Right renal pelvis (tissue), 4 donors: ENCODE measurements at regions not wholly inside any gene's neighbourhood (a gene's known extent, or its start where the extent isn't known, plus 50 kb on each side); places are given as distances from the start of the nearest gene placed in this dataset.

ENCODE experiments used
- DNase-seq, 4 donors: peaks; one replicate each; pipeline ENCODE4 v3.0.0-alpha.2; 2013; ENCODE audit warnings: low read depth in 4 of 4, low spot score in 3 of 4, missing footprints in 1 of 4

- DNase-seq: no peak
Measured at GRCh38 chr5:68551436-68551835, 335.9 kb downstream of the PIK3R1 start.

- DNase-seq: no peak
Measured at GRCh38 chr5:68554571-68555279, 339.2 kb downstream of the PIK3R1 start.

GRCh38 chr5:68555907-68556681 is 340.5 kb downstream of the PIK3R1 start:
- no peak for DNase-seq

GRCh38 chr5:68557162-68557936 is 341.8 kb downstream of the PIK3R1 start:
- no peak for DNase-seq

- no peak for DNase-seq
Measured at GRCh38 chr5:68562308-68562707, 346.8 kb downstream of the PIK3R1 start.

GRCh38 chr5:68565427-68565826 is 349.9 kb downstream of the PIK3R1 start:
- no peak for DNase-seq

- no peak for DNase-seq
Measured at GRCh38 chr5:68576805-68577204, 361.2 kb downstream of the PIK3R1 start.

GRCh38 chr5:68582284-68582683 is 366.7 kb downstream of the PIK3R1 start:
- DNase-seq: no peak

GRCh38 chr5:68587171-68587570 is 371.6 kb downstream of the PIK3R1 start:
- no peak for DNase-seq

- no peak for DNase-seq
Measured at GRCh38 chr5:68591850-68592249, 376.3 kb downstream of the PIK3R1 start.

- no peak for DNase-seq
Measured at GRCh38 chr5:68592351-68592750, 376.8 kb downstream of the PIK3R1 start.

GRCh38 chr5:68593211-68593671 is 377.7 kb downstream of the PIK3R1 start:
- DNase-seq: peak in 1 of 4 donors; percentile 12

GRCh38 chr5:68612972-68613371 is 397.4 kb downstream of the PIK3R1 start:
- no peak for DNase-seq

- DNase-seq: no peak
Measured at GRCh38 chr5:68618501-68618900, 402.9 kb downstream of the PIK3R1 start.

- DNase-seq: no peak
Measured at GRCh38 chr5:68627001-68627400, 411.4 kb downstream of the PIK3R1 start.

- no peak for DNase-seq
Measured at GRCh38 chr5:68628082-68628814, 412.7 kb downstream of the PIK3R1 start.

- no peak for DNase-seq
Measured at GRCh38 chr5:68630354-68630753, 414.8 kb downstream of the PIK3R1 start.

GRCh38 chr5:68631884-68632283 is 416.3 kb downstream of the PIK3R1 start:
- no peak for DNase-seq

- DNase-seq: no peak
Measured at GRCh38 chr5:68641211-68641610, 425.7 kb downstream of the PIK3R1 start.

- DNase-seq: no peak
Measured at GRCh38 chr5:68643064-68643463, 427.5 kb downstream of the PIK3R1 start.

GRCh38 chr5:68644971-68645370 is 429.4 kb downstream of the PIK3R1 start:
- no peak for DNase-seq
